HG03159 (cell line): ENCODE measurements at regions not wholly inside any gene's neighbourhood (a gene's known extent, or its start where the extent isn't known, plus 50 kb on each side); places are given as distances from the start of the nearest gene placed in this dataset.

Source experiments
- ATAC-seq: cut with Tn5 transposase; IDR thresholded peaks from one replicate; pipeline ENCODE4 v1.9.1; 2021; ENCODE audit warnings: mild to moderate bottlenecking, moderate library complexity; ENCODE audit not compliant: unreplicated experiment

- no peak for ATAC-seq
These were observed 560.4 kb upstream of the DPPA4 start for GRCh38 chr3:109897734-109898133.

- ATAC-seq = no peak
These were observed 562.6 kb upstream of the DPPA4 start for GRCh38 chr3:109899925-109900324.

- no peak for ATAC-seq
These were observed 563.4 kb upstream of the DPPA4 start for GRCh38 chr3:109900783-109901182.

GRCh38 chr3:109902549-109902948, 565.2 kb upstream of the DPPA4 start:
- ATAC-seq = no peak

- ATAC-seq = no peak
These were observed 565.8 kb upstream of the DPPA4 start for GRCh38 chr3:109903100-109903499.

GRCh38 chr3:109910772-109911171, 573.4 kb upstream of the DPPA4 start:
- no peak for ATAC-seq

- ATAC-seq = no peak
These were observed 581.4 kb upstream of the DPPA4 start for GRCh38 chr3:109918740-109919139.

- no peak for ATAC-seq
These were observed 583.4 kb upstream of the DPPA4 start for GRCh38 chr3:109920749-109921148.

- ATAC-seq = no peak
These were observed 584.2 kb upstream of the DPPA4 start for GRCh38 chr3:109921509-109921908.

GRCh38 chr3:109922856-109923255, 585.5 kb upstream of the DPPA4 start:
- ATAC-seq = no peak

GRCh38 chr3:109923431-109923830, 586.1 kb upstream of the DPPA4 start:
- ATAC-seq = no peak

- ATAC-seq = no peak
These were observed 586.9 kb upstream of the DPPA4 start for GRCh38 chr3:109924196-109924595.

- ATAC-seq = no peak
These were observed 589.0 kb upstream of the DPPA4 start for GRCh38 chr3:109926376-109926775.

GRCh38 chr3:109927161-109927560, 589.8 kb upstream of the DPPA4 start:
- no peak for ATAC-seq

GRCh38 chr3:109927726-109928125, 590.4 kb upstream of the DPPA4 start:
- no peak for ATAC-seq

GRCh38 chr3:109930582-109930981, 593.2 kb upstream of the DPPA4 start:
- ATAC-seq = no peak

- no peak for ATAC-seq
These were observed 596.2 kb upstream of the DPPA4 start for GRCh38 chr3:109933576-109933975.

GRCh38 chr3:109939817-109940216, 602.5 kb upstream of the DPPA4 start:
- ATAC-seq = no peak

GRCh38 chr3:109943181-109943580, 605.8 kb upstream of the DPPA4 start:
- no peak for ATAC-seq

- no peak for ATAC-seq
These were observed 607.5 kb upstream of the DPPA4 start for GRCh38 chr3:109944836-109945235.

- no peak for ATAC-seq
These were observed 615.6 kb upstream of the DPPA4 start for GRCh38 chr3:109952924-109953323.

GRCh38 chr3:109963831-109964230, 626.5 kb upstream of the DPPA4 start:
- ATAC-seq = no peak

GRCh38 chr3:109973733-109974132, 636.4 kb upstream of the DPPA4 start:
- ATAC-seq = no peak

- no peak for ATAC-seq
These were observed 640.6 kb upstream of the DPPA4 start for GRCh38 chr3:109977897-109978296.
